Endometrium (tissue), 2 donors: ENCODE measurements at regions not wholly inside any gene's neighbourhood (a gene's known extent, or its start where the extent isn't known, plus 50 kb on each side); places are given as distances from the start of the nearest gene placed in this dataset.
A peak's percentile ranks its signal among the peaks of the same experiment; 100 is the strongest.

Experiments used
- FAIRE-seq: peaks from 2 replicates; lab custom pipeline; 2012; peaks lifted over from hg19 to GRCh38; lab: Jason Lieb, UNC
- donor health status: control.
- donor health status: control.

- no peak for FAIRE-seq
Measured at GRCh38 chr11:8826139-8826786, 84.7 kb upstream of the AKIP1 start.

GRCh38 chr11:8826901-8827560 lies 84.0 kb upstream of the AKIP1 start:
- FAIRE-seq: no peak

GRCh38 chr11:8828046-8828445 lies 82.9 kb upstream of the AKIP1 start:
- FAIRE-seq: no peak

- no peak for FAIRE-seq
Measured at GRCh38 chr11:8828580-8829361, 82.2 kb upstream of the AKIP1 start.

GRCh38 chr11:8829556-8829955 lies 81.4 kb upstream of the AKIP1 start:
- FAIRE-seq: no peak

- no peak for FAIRE-seq
Measured at GRCh38 chr11:8830641-8831040, 80.3 kb upstream of the AKIP1 start.

- FAIRE-seq: no peak
Measured at GRCh38 chr11:8831861-8832260, 79.1 kb upstream of the AKIP1 start.

GRCh38 chr11:8832571-8833260 lies 78.3 kb upstream of the AKIP1 start:
- peak; percentile 23 for FAIRE-seq

- FAIRE-seq: no peak
Measured at GRCh38 chr11:8833568-8834315, 77.2 kb upstream of the AKIP1 start.

- FAIRE-seq: no peak
Measured at GRCh38 chr11:8834379-8834778, 76.6 kb upstream of the AKIP1 start.

GRCh38 chr11:8838248-8838647 lies 72.7 kb upstream of the AKIP1 start:
- FAIRE-seq: no peak

- no peak for FAIRE-seq
Measured at GRCh38 chr11:8839306-8839956, 71.6 kb upstream of the AKIP1 start.

- no peak for FAIRE-seq
Measured at GRCh38 chr11:8839957-8840945, 70.7 kb upstream of the AKIP1 start.

- no peak for FAIRE-seq
Measured at GRCh38 chr11:8841899-8842298, 69.1 kb upstream of the AKIP1 start.

- no peak for FAIRE-seq
Measured at GRCh38 chr11:8858808-8859207, 52.2 kb upstream of the AKIP1 start.
